Tibial artery (tissue), 4 donors: ENCODE measurements at regions not wholly inside any gene's neighbourhood (a gene's known extent, or its start where the extent isn't known, plus 50 kb on each side); places are given as distances from the start of the nearest gene placed in this dataset.

Experiments used
- DNase-seq, 2 donors: peaks; one replicate each; pipeline ENCODE4 v3.0.0-alpha.2; 2019
- H3K27ac ChIP-seq, 2 donors: fragments of 200-600 bp; sonication (generic) in 1 of 2; 1 replicate in 1 of 2; 2 replicates in 1 of 2; pipeline ENCODE4 v1.5.1; 2018 to 2019; ENCODE audit warnings: mild to moderate bottlenecking in 1 of 2
- H3K27me3 ChIP-seq, 2 donors: fragments of 200-600 bp; sonication (generic) in 1 of 2; one replicate each; pipeline versions ENCODE4 v1.5.1 to v1.6.0; 2016 to 2019
- H3K36me3 ChIP-seq, 3 donors: fragments of 200-600 bp; sonication (generic) in 2 of 3; one replicate each; pipeline ENCODE4 v1.5.1; 2016 to 2019; ENCODE audit warnings: mild to moderate bottlenecking in 2 of 3
- H3K4me1 ChIP-seq, 4 donors: fragments of 200-600 bp; sonication (generic) in 2 of 4; 1 replicate in 3 of 4; 2 replicates in 1 of 4; pipeline ENCODE4 v1.5.1; 2016 to 2019
- H3K4me3 ChIP-seq, 2 donors: fragments of 200-600 bp; sonication (generic) in 1 of 2; 1 replicate in 1 of 2; 2 replicates in 1 of 2; pipeline ENCODE4 v1.5.1; 2018 to 2019; ENCODE audit warnings: mild to moderate bottlenecking in 2 of 2
- H3K9me3 ChIP-seq, 3 donors: fragments of 200-600 bp; sonication (generic) in 1 of 3; one replicate each; pipeline ENCODE4 v1.5.1; 2016 to 2019
- intact Hi-C: fragments of 100-400 bp; cut with DNase I; formaldehyde crosslinking; loops from one replicate; pipeline ENCODE4 v1.15.0; 2023; ENCODE audit warnings: low total_unique reads
- TF ChIP-seq, protein P1 (sequence below), 2 experiments: fragments of 200-600 bp in 1 of 2; fragments of 450-650 bp in 1 of 2; IDR thresholded peaks; one replicate each; pipeline ENCODE4 v1.5.1; 2017 to 2019; ENCODE audit warnings: antibody characterized with exemption in 2 of 2, mild to moderate bottlenecking in 1 of 2, moderate library complexity in 1 of 2

DNA sequence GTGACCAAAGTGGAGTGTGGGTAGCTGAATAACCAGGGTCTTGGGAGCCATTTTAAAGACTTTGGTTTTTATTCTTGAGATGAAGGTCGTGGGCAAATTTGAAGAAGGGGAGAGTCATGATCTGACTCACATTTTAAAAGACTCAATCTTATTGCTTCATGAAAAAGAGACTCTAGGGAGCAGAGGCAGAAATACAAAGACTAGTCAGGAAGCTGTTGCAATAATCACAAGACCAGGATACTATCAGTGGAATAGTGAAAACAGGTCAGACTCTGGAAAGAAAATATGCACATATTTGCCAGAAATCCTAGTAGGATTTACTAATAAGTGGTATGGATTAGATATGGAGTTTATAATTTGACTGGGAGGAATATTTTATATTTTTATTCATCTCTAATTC lies 448.4 kb downstream of the RAPGEF2 start:
- Histone ChIP-seq H3K4me1 (no peaks in the 10 kb centered on the region), H3K9me3 (no peaks in the 10 kb centered on the region), H3K36me3 (no peaks in the 10 kb centered on the region), H3K4me3 (no peak overlapping the region), H3K27ac (no peak overlapping the region), H3K27me3 (no peaks in the 10 kb centered on the region)
- TF ChIP-seq, protein P1, sequence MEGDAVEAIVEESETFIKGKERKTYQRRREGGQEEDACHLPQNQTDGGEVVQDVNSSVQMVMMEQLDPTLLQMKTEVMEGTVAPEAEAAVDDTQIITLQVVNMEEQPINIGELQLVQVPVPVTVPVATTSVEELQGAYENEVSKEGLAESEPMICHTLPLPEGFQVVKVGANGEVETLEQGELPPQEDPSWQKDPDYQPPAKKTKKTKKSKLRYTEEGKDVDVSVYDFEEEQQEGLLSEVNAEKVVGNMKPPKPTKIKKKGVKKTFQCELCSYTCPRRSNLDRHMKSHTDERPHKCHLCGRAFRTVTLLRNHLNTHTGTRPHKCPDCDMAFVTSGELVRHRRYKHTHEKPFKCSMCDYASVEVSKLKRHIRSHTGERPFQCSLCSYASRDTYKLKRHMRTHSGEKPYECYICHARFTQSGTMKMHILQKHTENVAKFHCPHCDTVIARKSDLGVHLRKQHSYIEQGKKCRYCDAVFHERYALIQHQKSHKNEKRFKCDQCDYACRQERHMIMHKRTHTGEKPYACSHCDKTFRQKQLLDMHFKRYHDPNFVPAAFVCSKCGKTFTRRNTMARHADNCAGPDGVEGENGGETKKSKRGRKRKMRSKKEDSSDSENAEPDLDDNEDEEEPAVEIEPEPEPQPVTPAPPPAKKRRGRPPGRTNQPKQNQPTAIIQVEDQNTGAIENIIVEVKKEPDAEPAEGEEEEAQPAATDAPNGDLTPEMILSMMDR (IDR thresholded peaks at IDR 0.05): no peak
- intact Hi-C loops: no loop called here
- no peak for DNase-seq

DNA sequence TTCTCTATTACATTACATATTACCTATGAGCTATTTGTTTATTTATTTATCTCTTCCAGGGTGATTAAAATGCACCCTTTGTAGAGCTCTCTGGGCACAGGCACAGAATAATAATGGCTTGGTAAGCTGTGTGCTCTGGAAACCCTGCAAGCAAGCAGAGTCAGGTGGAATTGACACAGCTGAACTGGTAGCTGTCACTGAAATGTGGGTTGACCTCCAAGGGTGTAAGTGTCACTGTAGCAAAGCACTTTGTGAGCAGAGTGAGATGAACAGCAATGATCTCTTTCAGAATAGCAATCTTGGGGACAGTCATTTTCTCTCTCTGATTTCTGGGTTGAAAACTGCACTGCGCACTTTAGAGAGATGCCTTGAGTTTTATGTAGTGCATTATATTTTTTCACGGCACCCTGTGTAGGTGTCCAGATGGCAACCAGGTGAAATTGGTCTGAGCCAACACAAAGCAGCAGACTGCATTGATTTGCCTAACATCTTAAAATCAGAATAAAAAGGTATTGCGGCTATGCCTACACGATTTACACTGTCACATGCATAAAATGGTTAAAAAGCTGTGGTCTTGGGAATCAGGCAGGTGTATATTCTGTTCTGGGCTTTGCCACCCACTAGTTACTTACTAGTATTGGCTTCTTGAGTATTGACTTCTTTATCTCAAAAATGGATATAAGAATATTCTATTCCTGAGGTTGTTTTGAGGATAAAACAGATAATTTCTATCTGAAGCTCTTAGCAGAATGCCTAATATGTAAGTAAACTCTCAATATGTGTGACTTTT lies 450.3 kb downstream of the RAPGEF2 start:
- Histone ChIP-seq H3K4me1 (no peaks in the 10 kb centered on the region), H3K27me3 (no peaks in the 10 kb centered on the region), H3K36me3 (no peaks in the 10 kb centered on the region), H3K27ac (no peak overlapping the region), H3K9me3 (no peaks in the 10 kb centered on the region), H3K4me3 (no peak overlapping the region)
- intact Hi-C loops: no loop called here
- DNase-seq: no peak
- TF ChIP-seq, protein P1 (IDR thresholded peaks at IDR 0.05): no peak

DNA sequence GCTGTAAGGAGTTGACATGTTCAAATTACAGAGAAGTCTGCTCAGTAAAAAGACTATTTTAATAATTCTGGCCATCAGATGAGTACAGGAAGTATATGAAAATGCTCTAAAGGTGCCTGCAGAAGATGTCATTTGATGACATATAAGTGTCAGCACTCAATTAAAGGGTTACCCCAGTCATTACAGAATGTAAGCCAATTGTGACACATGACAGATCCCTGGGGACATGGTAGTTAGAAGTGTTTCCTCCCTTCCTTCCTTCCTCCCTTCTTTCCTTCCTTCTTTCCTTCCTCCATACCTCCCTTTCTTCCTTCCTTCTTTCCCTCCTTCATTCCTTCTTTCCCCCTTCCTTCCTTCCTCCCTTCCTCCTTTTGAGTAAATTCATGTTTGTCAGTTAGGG lies 453.0 kb downstream of the RAPGEF2 start:
- H3K9me3 ChIP-seq: no peaks in the 10 kb centered on the region
- no peaks in the 10 kb centered on the region for H3K4me1 ChIP-seq
- TF ChIP-seq, protein P1 (IDR thresholded peaks at IDR 0.05): no peak
- no peak for DNase-seq
- intact Hi-C loops: no loop called here
- no peaks in the 10 kb centered on the region for H3K36me3 ChIP-seq
- no peaks in the 10 kb centered on the region for H3K27me3 ChIP-seq
- H3K4me3 ChIP-seq: no peak overlapping the region
- H3K27ac ChIP-seq: no peak overlapping the region

DNA sequence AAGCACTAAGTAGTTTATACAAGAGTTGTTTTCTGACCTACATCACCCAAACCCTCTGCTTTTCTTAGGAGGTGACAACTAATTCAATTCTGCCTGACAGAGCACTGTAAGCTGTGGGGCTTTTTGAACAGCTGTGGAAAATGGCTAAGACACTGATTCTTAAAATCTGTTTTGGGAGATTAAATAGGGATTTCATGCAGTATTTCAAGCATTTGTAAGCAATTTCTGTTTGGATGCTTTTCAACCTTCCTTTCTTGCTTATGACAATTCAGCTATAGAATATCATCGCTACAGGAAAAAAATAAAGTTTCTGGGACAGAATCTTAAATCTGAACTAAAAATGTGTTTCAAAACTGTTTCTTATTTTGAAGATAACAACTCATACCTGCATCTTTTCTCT lies 459.5 kb downstream of the RAPGEF2 start:
- H3K4me1 ChIP-seq: no peaks in the 10 kb centered on the region
- no peak overlapping the region for H3K27ac ChIP-seq
- intact Hi-C loops: no loop called here
- no peaks in the 10 kb centered on the region for H3K27me3 ChIP-seq
- TF ChIP-seq, protein P1 (IDR thresholded peaks at IDR 0.05): no peak
- H3K9me3 ChIP-seq: peaks cover 0 to 2% (median 0%) of the 10 kb centered on the region in 3 donors
- H3K4me3 ChIP-seq: no peak overlapping the region
- H3K36me3 ChIP-seq: no peaks in the 10 kb centered on the region
- DNase-seq: no peak

DNA sequence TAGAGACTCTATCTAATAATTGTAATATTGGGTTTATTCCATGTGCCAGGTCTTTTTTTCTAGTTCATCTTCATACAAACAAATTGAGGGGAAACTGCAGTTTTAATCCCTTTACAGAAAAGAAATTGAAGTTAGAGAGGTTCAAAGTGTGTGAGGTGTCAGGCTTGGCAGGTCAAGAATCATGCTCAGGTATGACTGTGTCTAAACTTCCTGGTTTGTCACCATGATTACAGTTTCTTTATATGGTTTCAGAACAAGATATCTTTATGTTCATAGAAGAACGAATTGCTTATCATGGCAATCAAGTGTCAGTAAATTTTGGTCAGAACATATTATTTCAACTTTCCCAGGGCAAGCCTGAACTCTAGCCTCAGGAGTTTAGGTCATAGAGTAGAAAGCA lies 460.4 kb downstream of the RAPGEF2 start:
- Histone ChIP-seq H3K36me3 (no peaks in the 10 kb centered on the region), H3K27me3 (no peaks in the 10 kb centered on the region), H3K9me3 (peaks cover 0 to 2% (median 0%) of the 10 kb centered on the region in 3 donors), H3K4me1 (no peaks in the 10 kb centered on the region), H3K27ac (no peak overlapping the region), H3K4me3 (no peak overlapping the region)
- TF ChIP-seq, protein P1 (IDR thresholded peaks at IDR 0.05): no peak
- intact Hi-C loops: no loop called here
- no peak for DNase-seq
